HEK293 (cell line): ENCODE measurements at regions not wholly inside any gene's neighbourhood (a gene's known extent, or its start where the extent isn't known, plus 50 kb on each side); places are given as distances from the start of the nearest gene placed in this dataset.

Experiments
- CTCF ChIA-PET: fragments of 350-600 bp; formaldehyde crosslinking; extraction: SDS; loops from one replicate; lab custom pipeline; 2021; ENCODE audit warnings: antibody characterized with exemption; lab: Yijun Ruan, JAX
- POLR2A ChIA-PET: fragments of 300-600 bp; formaldehyde crosslinking; extraction: SDS; loops from one replicate; lab custom pipeline; 2020; ENCODE audit warnings: antibody characterized with exemption, inconsistent platforms; lab: Yijun Ruan, JAX
- H3K27ac ChIP-seq: fragments of 200-500 bp; sonication (Bioruptor generic); 2 replicates; pipeline ENCODE4 v1.5.1; 2014; ENCODE audit warnings: low read depth, low read length, control low read depth, inconsistent platforms; ENCODE audit errors: extremely low read depth
- H3K36me3 ChIP-seq, 2 experiments: fragments of 200-500 bp in 1 of 2; sonication (Bioruptor generic) in 1 of 2; 1 replicate in 1 of 2; 2 replicates in 1 of 2; pipeline ENCODE4 v1.5.1; 2014 to 2017; ENCODE audit warnings: inconsistent platforms in 2 of 2, low read length in 2 of 2; ENCODE audit not compliant: control insufficient read depth in 2 of 2, insufficient read depth in 1 of 2
- H3K4me1 ChIP-seq: fragments of 200-500 bp; sonication (Bioruptor generic); 2 replicates; pipeline ENCODE4 v1.5.1; 2014; ENCODE audit warnings: mild to moderate bottlenecking, low read length, inconsistent platforms; ENCODE audit not compliant: control insufficient read depth, insufficient read depth
- H3K4me3 ChIP-seq: 2 replicates; pipeline ENCODE4 v1.5.1; 2011; ENCODE audit warnings: low read depth, mild to moderate bottlenecking, control low read depth, low read length, moderate library complexity
- H3K9me3 ChIP-seq: fragments of 200-500 bp; sonication (Bioruptor generic); 2 replicates; pipeline ENCODE4 v1.5.1; 2014; ENCODE audit warnings: low read depth, low read length, inconsistent platforms; ENCODE audit not compliant: control insufficient read depth, insufficient read depth
- EGR2 ChIP-seq: fragments of 450-650 bp; formaldehyde crosslinking; IDR thresholded peaks from 2 replicates; pipeline ENCODE4 v1.5.1; 2016; ENCODE audit warnings: low read depth, missing biosample characterization, missing genetic modification characterization
- PRDM1 ChIP-seq: fragments of 450-650 bp; formaldehyde crosslinking; IDR thresholded peaks from 2 replicates; pipeline ENCODE4; 2016; ENCODE audit warnings: missing biosample characterization, missing genetic modification characterization
- ZFHX2 ChIP-seq: fragments of 450-650 bp; formaldehyde crosslinking; conservative IDR thresholded peaks from 2 replicates; pipeline ENCODE4 v1.5.1; 2016; ENCODE audit warnings: missing biosample characterization, missing genetic modification characterization
- ZNF132 ChIP-seq: fragments of 450-650 bp; formaldehyde crosslinking; IDR thresholded peaks from 2 replicates; pipeline ENCODE4 v1.5.1; 2017; ENCODE audit warnings: missing biosample characterization, missing genetic modification characterization, borderline replicate concordance
- ZNF155 ChIP-seq: fragments of 450-650 bp; formaldehyde crosslinking; IDR thresholded peaks from 2 replicates; pipeline ENCODE4 v1.5.1; 2016; ENCODE audit warnings: missing biosample characterization, missing genetic modification characterization
- ZNF202 ChIP-seq: fragments of 450-650 bp; formaldehyde crosslinking; IDR thresholded peaks from 2 replicates; pipeline ENCODE4 v1.5.1; 2016; ENCODE audit warnings: missing biosample characterization, missing genetic modification characterization, borderline replicate concordance
- ZNF214 ChIP-seq: fragments of 450-650 bp; formaldehyde crosslinking; IDR thresholded peaks from 2 replicates; pipeline ENCODE4 v1.5.1; 2017; ENCODE audit warnings: missing biosample characterization, mild to moderate bottlenecking, missing genetic modification characterization, borderline replicate concordance
- ZNF311 ChIP-seq: fragments of 450-650 bp; formaldehyde crosslinking; IDR thresholded peaks from 2 replicates; pipeline ENCODE4 v1.5.1; 2017; ENCODE audit warnings: missing biosample characterization, missing genetic modification characterization, borderline replicate concordance
- ZNF426 ChIP-seq: fragments of 450-650 bp; formaldehyde crosslinking; IDR thresholded peaks from 2 replicates; pipeline ENCODE4 v1.5.1; 2017; ENCODE audit warnings: missing biosample characterization, missing genetic modification characterization, mild to moderate bottlenecking, inconsistent platforms, moderate library complexity
- ZNF529 ChIP-seq: fragments of 450-650 bp; formaldehyde crosslinking; IDR thresholded peaks from 2 replicates; pipeline ENCODE4 v1.5.1; 2017; ENCODE audit warnings: missing genetic modification characterization, missing biosample characterization; ENCODE audit not compliant: insufficient replicate concordance
- ZNF660 ChIP-seq: fragments of 450-650 bp; IDR thresholded peaks from 2 replicates; pipeline ENCODE4 v1.5.1; 2018; ENCODE audit warnings: missing biosample characterization, mild to moderate bottlenecking, missing genetic modification characterization
- ZNF692 ChIP-seq: fragments of 450-650 bp; formaldehyde crosslinking; IDR thresholded peaks from 2 replicates; pipeline ENCODE4 v1.5.1; 2016; ENCODE audit warnings: missing biosample characterization, missing genetic modification characterization
- ZNF837 ChIP-seq: fragments of 450-650 bp; formaldehyde crosslinking; IDR thresholded peaks from 2 replicates; pipeline ENCODE4 v1.5.1; 2016; ENCODE audit warnings: missing biosample characterization, missing genetic modification characterization
- TF ChIP-seq, protein P1 (sequence below): fragments of 450-650 bp; formaldehyde crosslinking; IDR thresholded peaks from 2 replicates; pipeline ENCODE4 v1.5.1; 2017; ENCODE audit warnings: missing biosample characterization, missing genetic modification characterization
- TF ChIP-seq, protein P2 (sequence below): fragments of 450-650 bp; formaldehyde crosslinking; IDR thresholded peaks from 2 replicates; pipeline ENCODE4 v1.5.1; 2016; ENCODE audit warnings: missing biosample characterization, missing genetic modification characterization

- TF ChIP-seq, protein P1, sequence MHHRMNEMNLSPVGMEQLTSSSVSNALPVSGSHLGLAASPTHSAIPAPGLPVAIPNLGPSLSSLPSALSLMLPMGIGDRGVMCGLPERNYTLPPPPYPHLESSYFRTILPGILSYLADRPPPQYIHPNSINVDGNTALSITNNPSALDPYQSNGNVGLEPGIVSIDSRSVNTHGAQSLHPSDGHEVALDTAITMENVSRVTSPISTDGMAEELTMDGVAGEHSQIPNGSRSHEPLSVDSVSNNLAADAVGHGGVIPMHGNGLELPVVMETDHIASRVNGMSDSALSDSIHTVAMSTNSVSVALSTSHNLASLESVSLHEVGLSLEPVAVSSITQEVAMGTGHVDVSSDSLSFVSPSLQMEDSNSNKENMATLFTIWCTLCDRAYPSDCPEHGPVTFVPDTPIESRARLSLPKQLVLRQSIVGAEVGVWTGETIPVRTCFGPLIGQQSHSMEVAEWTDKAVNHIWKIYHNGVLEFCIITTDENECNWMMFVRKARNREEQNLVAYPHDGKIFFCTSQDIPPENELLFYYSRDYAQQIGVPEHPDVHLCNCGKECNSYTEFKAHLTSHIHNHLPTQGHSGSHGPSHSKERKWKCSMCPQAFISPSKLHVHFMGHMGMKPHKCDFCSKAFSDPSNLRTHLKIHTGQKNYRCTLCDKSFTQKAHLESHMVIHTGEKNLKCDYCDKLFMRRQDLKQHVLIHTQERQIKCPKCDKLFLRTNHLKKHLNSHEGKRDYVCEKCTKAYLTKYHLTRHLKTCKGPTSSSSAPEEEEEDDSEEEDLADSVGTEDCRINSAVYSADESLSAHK, result no peak
These were observed 63.4 kb downstream of the BARX1 start (continued) for GRCh38 chr9:93891549-93892310.

- H3K27ac ChIP-seq, result no peak overlapping the region
- ChIA-PET CTCF (no interaction called here), POLR2A (no interaction called here)
- no peaks in the 10 kb centered on the region for H3K9me3 ChIP-seq
- H3K36me3 ChIP-seq, result no peaks in the 10 kb centered on the region
- no peak for TF ChIP-seq ZNF311 (tag by site-specific recombination)
- H3K4me1 ChIP-seq, result no peaks in the 10 kb centered on the region
- H3K4me3 ChIP-seq, result no peak overlapping the region
These were observed 64.1 kb downstream of the BARX1 start for GRCh38 chr9:93891050-93891449.

- Histone ChIP-seq H3K4me1 (no peaks in the 10 kb centered on the region), H3K36me3 (no peaks in the 10 kb centered on the region)
- TF ChIP-seq ZNF202 (tag by site-specific recombination) (no peak), ZNF155 (tag by site-specific recombination) (no peak), ZNF837 (tag by site-specific recombination) (no peak), ZNF214 (no peak), ZNF426 (tag by site-specific recombination) (no peak), ZNF692 (tag by site-specific recombination) (no peak), ZNF660 (tag by site-specific recombination) (no peak)
- TF ChIP-seq, protein P2, sequence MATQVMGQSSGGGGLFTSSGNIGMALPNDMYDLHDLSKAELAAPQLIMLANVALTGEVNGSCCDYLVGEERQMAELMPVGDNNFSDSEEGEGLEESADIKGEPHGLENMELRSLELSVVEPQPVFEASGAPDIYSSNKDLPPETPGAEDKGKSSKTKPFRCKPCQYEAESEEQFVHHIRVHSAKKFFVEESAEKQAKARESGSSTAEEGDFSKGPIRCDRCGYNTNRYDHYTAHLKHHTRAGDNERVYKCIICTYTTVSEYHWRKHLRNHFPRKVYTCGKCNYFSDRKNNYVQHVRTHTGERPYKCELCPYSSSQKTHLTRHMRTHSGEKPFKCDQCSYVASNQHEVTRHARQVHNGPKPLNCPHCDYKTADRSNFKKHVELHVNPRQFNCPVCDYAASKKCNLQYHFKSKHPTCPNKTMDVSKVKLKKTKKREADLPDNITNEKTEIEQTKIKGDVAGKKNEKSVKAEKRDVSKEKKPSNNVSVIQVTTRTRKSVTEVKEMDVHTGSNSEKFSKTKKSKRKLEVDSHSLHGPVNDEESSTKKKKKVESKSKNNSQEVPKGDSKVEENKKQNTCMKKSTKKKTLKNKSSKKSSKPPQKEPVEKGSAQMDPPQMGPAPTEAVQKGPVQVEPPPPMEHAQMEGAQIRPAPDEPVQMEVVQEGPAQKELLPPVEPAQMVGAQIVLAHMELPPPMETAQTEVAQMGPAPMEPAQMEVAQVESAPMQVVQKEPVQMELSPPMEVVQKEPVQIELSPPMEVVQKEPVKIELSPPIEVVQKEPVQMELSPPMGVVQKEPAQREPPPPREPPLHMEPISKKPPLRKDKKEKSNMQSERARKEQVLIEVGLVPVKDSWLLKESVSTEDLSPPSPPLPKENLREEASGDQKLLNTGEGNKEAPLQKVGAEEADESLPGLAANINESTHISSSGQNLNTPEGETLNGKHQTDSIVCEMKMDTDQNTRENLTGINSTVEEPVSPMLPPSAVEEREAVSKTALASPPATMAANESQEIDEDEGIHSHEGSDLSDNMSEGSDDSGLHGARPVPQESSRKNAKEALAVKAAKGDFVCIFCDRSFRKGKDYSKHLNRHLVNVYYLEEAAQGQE (tag by site-specific recombination), result no peak
- TF ChIP-seq, all 188 proteins: peak for 0
- ChIA-PET POLR2A (no interaction called here), CTCF (no interaction called here)
- Histone ChIP-seq H3K27ac (no peak overlapping the region), H3K9me3 (no peaks in the 10 kb centered on the region), H3K4me3 (no peak overlapping the region)
These were observed 64.7 kb downstream of the BARX1 start for GRCh38 chr9:93890436-93890935.

GRCh38 chr9:93886911-93887310 lies 68.2 kb downstream of the BARX1 start:
- POLR2A ChIA-PET, result no interaction called here

More at GRCh38 chr9:93886911-93887310, 68.2 kb downstream of the BARX1 start:
- Histone ChIP-seq H3K27ac (no peak overlapping the region), H3K4me3 (no peak overlapping the region), H3K36me3 (no peaks in the 10 kb centered on the region), H3K9me3 (no peaks in the 10 kb centered on the region)
- CTCF ChIA-PET, result no interaction called here
- TF ChIP-seq ZFHX2 (tag by site-specific recombination) (peak; percentile 32), ZNF132 (tag by site-specific recombination) (no peak), EGR2 (peak; percentile 53), ZNF529 (tag by site-specific recombination) (no peak), PRDM1 (tag by site-specific recombination) (no peak)
- TF ChIP-seq, all 188 proteins: peak for 2
- H3K4me1 ChIP-seq, result no peaks in the 10 kb centered on the region
